ENCODE measurements at regions not wholly inside any gene's neighbourhood (a gene's known extent, or its start where the extent isn't known, plus 50 kb on each side); places are given as distances from the start of the nearest gene placed in this dataset.

DNA sequence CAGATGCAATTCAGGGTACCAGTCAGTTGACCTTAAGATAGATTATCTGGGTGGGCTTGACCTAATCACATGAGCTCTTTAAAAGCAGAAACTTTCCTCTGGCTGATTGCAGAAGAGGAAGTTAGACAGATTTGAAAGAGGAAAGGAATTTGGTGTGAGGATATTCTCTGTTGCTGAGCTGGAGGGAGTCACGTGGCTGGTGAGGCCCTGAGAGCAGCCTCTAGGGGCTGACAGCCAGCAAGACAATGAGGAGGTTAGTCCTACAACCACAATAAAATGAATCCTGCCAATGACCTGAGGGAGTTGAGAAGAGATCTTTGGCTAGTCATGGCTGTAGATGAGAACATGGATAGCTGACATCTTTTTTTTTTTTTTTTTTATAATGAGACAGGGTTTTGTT is 87.0 kb upstream of the B3GAT2 start:
- no peak for DNase-seq (ENCODE audit: low spot score in 2 of 2)
- Histone ChIP-seq H3K27me3 (no peaks in the 10 kb centered on the region), H3K36me3 (no peaks in the 10 kb centered on the region), H3K4me1 (no peaks in the 10 kb centered on the region), H3K27ac (no peak overlapping the region), H3K9me3 (no peaks in the 10 kb centered on the region), H3K4me3 (no peak overlapping the region)
- TF ChIP-seq, protein P1, sequence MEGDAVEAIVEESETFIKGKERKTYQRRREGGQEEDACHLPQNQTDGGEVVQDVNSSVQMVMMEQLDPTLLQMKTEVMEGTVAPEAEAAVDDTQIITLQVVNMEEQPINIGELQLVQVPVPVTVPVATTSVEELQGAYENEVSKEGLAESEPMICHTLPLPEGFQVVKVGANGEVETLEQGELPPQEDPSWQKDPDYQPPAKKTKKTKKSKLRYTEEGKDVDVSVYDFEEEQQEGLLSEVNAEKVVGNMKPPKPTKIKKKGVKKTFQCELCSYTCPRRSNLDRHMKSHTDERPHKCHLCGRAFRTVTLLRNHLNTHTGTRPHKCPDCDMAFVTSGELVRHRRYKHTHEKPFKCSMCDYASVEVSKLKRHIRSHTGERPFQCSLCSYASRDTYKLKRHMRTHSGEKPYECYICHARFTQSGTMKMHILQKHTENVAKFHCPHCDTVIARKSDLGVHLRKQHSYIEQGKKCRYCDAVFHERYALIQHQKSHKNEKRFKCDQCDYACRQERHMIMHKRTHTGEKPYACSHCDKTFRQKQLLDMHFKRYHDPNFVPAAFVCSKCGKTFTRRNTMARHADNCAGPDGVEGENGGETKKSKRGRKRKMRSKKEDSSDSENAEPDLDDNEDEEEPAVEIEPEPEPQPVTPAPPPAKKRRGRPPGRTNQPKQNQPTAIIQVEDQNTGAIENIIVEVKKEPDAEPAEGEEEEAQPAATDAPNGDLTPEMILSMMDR (IDR thresholded peaks at IDR 0.05) = no peak
- TF ChIP-seq POLR2AphosphoS5 (IDR thresholded peaks at IDR 0.05) (no peak), POLR2A (IDR thresholded peaks at IDR 0.05) (no peak)
- intact Hi-C loops (cut with DNase I; ENCODE audit: low total_unique reads) = no loop called here

DNA sequence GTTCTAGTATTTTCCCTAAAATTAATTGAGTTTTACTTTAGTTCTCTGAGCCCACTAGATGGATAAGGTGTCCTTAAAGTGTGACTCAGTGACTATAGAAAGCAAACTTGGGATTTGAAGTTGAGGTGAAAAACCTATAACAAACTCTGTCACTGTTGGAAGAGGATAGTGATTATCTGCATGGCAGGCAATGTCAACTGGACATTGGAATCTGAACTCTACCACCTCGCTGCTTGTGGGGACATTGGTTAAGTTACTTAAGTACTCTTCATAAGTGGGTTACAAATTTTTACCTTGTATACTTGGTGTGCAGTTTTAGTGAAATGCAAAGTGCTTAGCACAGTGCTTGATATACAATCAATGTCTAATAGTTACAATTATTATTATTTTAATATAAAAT is 87.9 kb upstream of the B3GAT2 start:
- TF ChIP-seq POLR2AphosphoS5 (IDR thresholded peaks at IDR 0.05) = no peak
- TF ChIP-seq POLR2A (IDR thresholded peaks at IDR 0.05) = no peak
- TF ChIP-seq, protein P1 (IDR thresholded peaks at IDR 0.05) = no peak
- Histone ChIP-seq H3K4me1 (no peaks in the 10 kb centered on the region), H3K27me3 (no peaks in the 10 kb centered on the region), H3K4me3 (no peak overlapping the region), H3K9me3 (no peaks in the 10 kb centered on the region), H3K36me3 (no peaks in the 10 kb centered on the region), H3K27ac (no peak overlapping the region)
- DNase-seq (ENCODE audit: low spot score in 2 of 2) = no peak
- intact Hi-C loops (cut with DNase I; ENCODE audit: low total_unique reads) = no loop called here

DNA sequence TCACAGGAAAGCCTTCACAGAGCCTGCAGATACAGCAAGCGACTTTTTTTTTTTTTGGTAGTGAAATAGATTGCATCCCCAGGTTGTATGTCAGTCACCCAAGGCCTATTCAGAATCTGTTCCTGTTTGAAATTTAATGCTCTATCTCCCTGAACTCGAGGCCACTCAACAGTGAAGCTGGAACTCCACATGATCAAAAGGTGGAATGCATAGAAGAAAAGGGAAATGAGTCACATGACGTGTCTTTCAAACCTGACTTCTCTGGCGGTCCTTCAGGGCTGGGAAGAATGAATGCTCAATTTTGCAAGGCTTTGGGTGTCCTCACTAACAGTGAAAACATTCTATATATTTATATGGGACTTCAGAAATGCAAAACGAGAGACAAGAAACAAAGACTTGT is 88.4 kb upstream of the B3GAT2 start:
- Histone ChIP-seq H3K27ac (no peak overlapping the region), H3K27me3 (no peaks in the 10 kb centered on the region), H3K4me3 (no peak overlapping the region), H3K4me1 (no peaks in the 10 kb centered on the region), H3K9me3 (no peaks in the 10 kb centered on the region), H3K36me3 (no peaks in the 10 kb centered on the region)
- TF ChIP-seq POLR2A (IDR thresholded peaks at IDR 0.05) = no peak
- TF ChIP-seq POLR2AphosphoS5 (IDR thresholded peaks at IDR 0.05) = no peak
- TF ChIP-seq, protein P1 (IDR thresholded peaks at IDR 0.05) = no peak
- intact Hi-C loops (cut with DNase I; ENCODE audit: low total_unique reads) = no loop called here
- no peak for DNase-seq (ENCODE audit: low spot score in 2 of 2)

DNA sequence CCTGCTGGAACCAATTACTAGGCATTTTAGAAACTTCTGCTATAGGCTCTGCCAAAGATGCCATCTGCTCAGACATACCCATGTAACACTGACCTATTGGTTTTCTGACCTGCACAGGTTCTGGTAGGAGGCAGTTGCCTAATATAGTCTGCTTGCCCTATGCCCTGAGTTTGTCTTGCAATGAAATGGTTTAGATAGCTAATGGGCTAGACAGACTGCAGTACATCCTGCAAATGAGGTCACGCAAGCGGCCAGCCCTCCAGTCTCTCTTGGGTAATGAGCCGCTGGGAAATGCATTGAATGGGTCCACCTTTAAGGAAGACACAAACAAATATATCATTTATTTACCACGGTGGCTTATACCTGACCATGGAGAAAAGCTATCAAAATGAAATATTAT is 90.6 kb upstream of the B3GAT2 start:
- Histone ChIP-seq H3K9me3 (no peaks in the 10 kb centered on the region), H3K36me3 (no peaks in the 10 kb centered on the region), H3K27ac (no peak overlapping the region), H3K4me1 (no peaks in the 10 kb centered on the region), H3K4me3 (no peak overlapping the region), H3K27me3 (no peaks in the 10 kb centered on the region)
- intact Hi-C loops (cut with DNase I; ENCODE audit: low total_unique reads) = no loop called here
- TF ChIP-seq POLR2AphosphoS5 (IDR thresholded peaks at IDR 0.05) = no peak
- TF ChIP-seq, protein P1 (IDR thresholded peaks at IDR 0.05) = no peak
- TF ChIP-seq POLR2A (IDR thresholded peaks at IDR 0.05) = no peak
- DNase-seq (ENCODE audit: low spot score in 2 of 2) = no peak

DNA sequence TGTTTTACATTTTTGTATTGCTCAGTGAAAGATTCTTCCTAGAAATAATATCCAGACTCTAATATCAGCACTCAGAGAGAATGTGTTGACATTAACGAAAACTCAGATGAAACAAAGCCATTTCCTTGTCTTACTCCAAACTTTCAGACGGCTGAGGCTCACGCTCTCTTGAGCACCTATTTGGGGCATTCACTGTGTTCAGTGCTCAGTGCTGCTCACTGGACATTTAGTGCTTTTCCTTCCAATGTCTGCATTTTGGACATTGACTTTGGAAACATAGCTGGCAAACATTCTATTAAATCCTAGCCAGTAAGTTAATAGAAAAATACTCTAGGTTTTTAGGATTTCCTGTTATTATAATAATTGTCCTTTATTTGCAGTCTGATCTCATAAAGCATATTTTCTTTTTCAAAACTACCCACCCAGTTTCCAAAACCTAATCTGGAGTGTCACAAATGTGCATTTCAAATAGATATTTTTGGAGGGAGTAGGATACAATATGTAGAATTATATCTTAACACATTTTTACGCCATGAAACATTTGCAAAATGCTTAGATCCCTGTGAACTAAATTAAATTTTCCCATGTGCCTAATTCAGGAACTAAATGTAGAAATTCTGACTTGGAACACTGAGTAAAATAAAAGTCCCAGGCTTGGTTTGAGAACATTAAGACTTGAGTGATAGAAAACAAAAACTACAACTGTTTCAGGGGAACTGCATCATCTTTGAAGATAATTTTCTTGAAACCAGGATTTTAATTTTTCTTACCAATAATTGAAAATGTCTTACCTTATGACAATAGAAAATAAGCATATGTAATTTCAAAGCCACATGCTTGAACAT is 91.7 kb upstream of the B3GAT2 start:
- H3K27me3 ChIP-seq = no peaks in the 10 kb centered on the region
- no peaks in the 10 kb centered on the region for H3K4me1 ChIP-seq
- H3K27ac ChIP-seq = no peak overlapping the region
- TF ChIP-seq POLR2A (IDR thresholded peaks at IDR 0.05) (no peak), POLR2AphosphoS5 (IDR thresholded peaks at IDR 0.05) (no peak)
- TF ChIP-seq, protein P1 (IDR thresholded peaks at IDR 0.05) = no peak
- H3K36me3 ChIP-seq = no peaks in the 10 kb centered on the region
- intact Hi-C loops (cut with DNase I; ENCODE audit: low total_unique reads) = no loop called here
- no peak overlapping the region for H3K4me3 ChIP-seq
- no peak for DNase-seq (ENCODE audit: low spot score in 2 of 2)
- H3K9me3 ChIP-seq = no peaks in the 10 kb centered on the region

Measured in breast epithelium (tissue), 4 donors.